Endometrium (tissue), 2 donors: ENCODE measurements at regions not wholly inside any gene's neighbourhood (a gene's known extent, or its start where the extent isn't known, plus 50 kb on each side); places are given as distances from the start of the nearest gene placed in this dataset.

Experiments used
- FAIRE-seq: peaks from 2 replicates; lab custom pipeline; 2012; peaks lifted over from hg19 to GRCh38; lab: Jason Lieb, UNC
- donor health status: control.
- donor health status: control.

GRCh38 chr4:174438711-174439110 is 83.6 kb downstream of the HPGD start:
- no peak for FAIRE-seq

GRCh38 chr4:174437749-174438148 is 84.5 kb downstream of the HPGD start:
- no peak for FAIRE-seq

- FAIRE-seq: peak; percentile 98
Measured at GRCh38 chr4:174437324-174437723, 85.0 kb downstream of the HPGD start.

GRCh38 chr4:174436377-174436776 is 85.9 kb downstream of the HPGD start:
- FAIRE-seq: no peak

- FAIRE-seq: no peak
Measured at GRCh38 chr4:174435974-174436373, 86.3 kb downstream of the HPGD start.

GRCh38 chr4:174434455-174434854 is 87.8 kb downstream of the HPGD start:
- FAIRE-seq: no peak

GRCh38 chr4:174430576-174430975 is 91.7 kb downstream of the HPGD start:
- no peak for FAIRE-seq

- FAIRE-seq: no peak
Measured at GRCh38 chr4:174429701-174430410, 92.4 kb downstream of the HPGD start.

GRCh38 chr4:174427571-174428140 is 94.6 kb downstream of the HPGD start:
- FAIRE-seq: no peak

- no peak for FAIRE-seq
Measured at GRCh38 chr4:174425669-174426068, 96.6 kb downstream of the HPGD start.

GRCh38 chr4:174423257-174423944 is 98.9 kb downstream of the HPGD start:
- no peak for FAIRE-seq

GRCh38 chr4:174422893-174423256 is 99.4 kb downstream of the HPGD start:
- peak; percentile 62 for FAIRE-seq

- no peak for FAIRE-seq
Measured at GRCh38 chr4:174420316-174420715, 102.0 kb downstream of the HPGD start.

- no peak for FAIRE-seq
Measured at GRCh38 chr4:174418640-174419212, 103.6 kb downstream of the HPGD start.

- FAIRE-seq: no peak
Measured at GRCh38 chr4:174408841-174409552, 113.3 kb downstream of the HPGD start.

- no peak for FAIRE-seq
Measured at GRCh38 chr4:174406383-174406782, 115.9 kb downstream of the HPGD start.

GRCh38 chr4:174405923-174406322 is 116.4 kb downstream of the HPGD start:
- no peak for FAIRE-seq

GRCh38 chr4:174404677-174405076 is 117.6 kb downstream of the HPGD start:
- no peak for FAIRE-seq

- FAIRE-seq: no peak
Measured at GRCh38 chr4:174403177-174403543, 119.1 kb downstream of the HPGD start.

- FAIRE-seq: no peak
Measured at GRCh38 chr4:174402470-174403176, 118.9 kb downstream of the CEP44 start.

- no peak for FAIRE-seq
Measured at GRCh38 chr4:174401471-174402130, 117.9 kb downstream of the CEP44 start.
